DND-41 (cell line): ENCODE measurements at regions not wholly inside any gene's neighbourhood (a gene's known extent, or its start where the extent isn't known, plus 50 kb on each side); places are given as distances from the start of the nearest gene placed in this dataset.

Experiments used
- ATAC-seq: fragments of 200-7000 bp; cut with Tn5 transposase; 3 replicates; pipeline ENCODE4 v1.9.1; 2021; ENCODE audit warnings: low read depth; ENCODE audit not compliant: insufficient read depth
- DNase-seq: peaks from one replicate; pipeline ENCODE4 v3.0.0-alpha.2; 2020
- H2AFZ ChIP-seq: 2 replicates; pipeline ENCODE4 v1.6.0; 2012; ENCODE audit warnings: low read depth, low read length
- H3K27ac ChIP-seq: 2 replicates; pipeline ENCODE4 v1.5.1; 2012; ENCODE audit warnings: low read length, inconsistent platforms
- H3K27me3 ChIP-seq: fragments of 200-600 bp; sonication (generic); 2 replicates; pipeline ENCODE4 v1.6.0; 2012; ENCODE audit warnings: low read length, mild to moderate bottlenecking, inconsistent platforms; ENCODE audit not compliant: insufficient read depth, poor library complexity
- H3K36me3 ChIP-seq: 2 replicates; pipeline ENCODE4 v1.5.1; 2012; ENCODE audit warnings: low read length, inconsistent platforms; ENCODE audit not compliant: insufficient read depth
- H3K4me1 ChIP-seq: 2 replicates; pipeline ENCODE4 v1.5.1; 2012; ENCODE audit warnings: mild to moderate bottlenecking, low read length; ENCODE audit not compliant: insufficient read depth
- H3K4me2 ChIP-seq: 2 replicates; pipeline ENCODE4 v1.6.0; 2012; ENCODE audit warnings: mild to moderate bottlenecking, moderate library complexity, low read length, inconsistent platforms; ENCODE audit not compliant: insufficient read depth
- H3K4me3 ChIP-seq, 2 experiments: fragments of 200-600 bp in 1 of 2; shearing (Covaris generic) in 1 of 2; 2 replicates each; pipeline ENCODE4 v1.5.1; 2012 to 2016; ENCODE audit warnings: inconsistent platforms in 2 of 2, low read length in 2 of 2, mild to moderate bottlenecking in 2 of 2, low read depth in 1 of 2, moderate library complexity in 1 of 2
- H3K79me2 ChIP-seq: 2 replicates; pipeline ENCODE4 v1.6.0; 2012; ENCODE audit warnings: low read length, inconsistent platforms; ENCODE audit not compliant: insufficient read depth
- H3K9ac ChIP-seq: 2 replicates; pipeline ENCODE4 v1.6.0; 2012; ENCODE audit warnings: low read depth, mild to moderate bottlenecking, inconsistent platforms, low read length, moderate library complexity
- H3K9me3 ChIP-seq: 2 replicates; pipeline ENCODE4 v1.5.1; 2012; ENCODE audit warnings: low read length, moderate library complexity, mild to moderate bottlenecking, inconsistent platforms; ENCODE audit not compliant: insufficient read depth, severe bottlenecking
- H4K20me1 ChIP-seq: 2 replicates; pipeline ENCODE4 v1.6.0; 2012; ENCODE audit warnings: low read length; ENCODE audit not compliant: insufficient read depth
- EZH2 ChIP-seq: IDR thresholded peaks from 3 replicates; pipeline ENCODE4 v1.6.1; 2012; ENCODE audit warnings: borderline replicate concordance, low read depth, mild to moderate bottlenecking, moderate library complexity, low read length, inconsistent platforms; ENCODE audit not compliant: severe bottlenecking
- TF ChIP-seq, protein P1 (sequence below): IDR thresholded peaks from 2 replicates; pipeline ENCODE4 v1.5.1; 2012; ENCODE audit warnings: borderline replicate concordance, low read length, moderate library complexity, mild to moderate bottlenecking; ENCODE audit not compliant: poor library complexity, severe bottlenecking; ENCODE audit errors: extremely low read depth

GRCh38 chr21:41671859-41672542, 94.9 kb downstream of the RIPK4 start:
- no peaks in the 10 kb centered on the region for H3K4me1 ChIP-seq
- H3K9ac ChIP-seq: no peak overlapping the region
- TF ChIP-seq, protein P1, sequence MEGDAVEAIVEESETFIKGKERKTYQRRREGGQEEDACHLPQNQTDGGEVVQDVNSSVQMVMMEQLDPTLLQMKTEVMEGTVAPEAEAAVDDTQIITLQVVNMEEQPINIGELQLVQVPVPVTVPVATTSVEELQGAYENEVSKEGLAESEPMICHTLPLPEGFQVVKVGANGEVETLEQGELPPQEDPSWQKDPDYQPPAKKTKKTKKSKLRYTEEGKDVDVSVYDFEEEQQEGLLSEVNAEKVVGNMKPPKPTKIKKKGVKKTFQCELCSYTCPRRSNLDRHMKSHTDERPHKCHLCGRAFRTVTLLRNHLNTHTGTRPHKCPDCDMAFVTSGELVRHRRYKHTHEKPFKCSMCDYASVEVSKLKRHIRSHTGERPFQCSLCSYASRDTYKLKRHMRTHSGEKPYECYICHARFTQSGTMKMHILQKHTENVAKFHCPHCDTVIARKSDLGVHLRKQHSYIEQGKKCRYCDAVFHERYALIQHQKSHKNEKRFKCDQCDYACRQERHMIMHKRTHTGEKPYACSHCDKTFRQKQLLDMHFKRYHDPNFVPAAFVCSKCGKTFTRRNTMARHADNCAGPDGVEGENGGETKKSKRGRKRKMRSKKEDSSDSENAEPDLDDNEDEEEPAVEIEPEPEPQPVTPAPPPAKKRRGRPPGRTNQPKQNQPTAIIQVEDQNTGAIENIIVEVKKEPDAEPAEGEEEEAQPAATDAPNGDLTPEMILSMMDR: no peak
- no peak for TF ChIP-seq EZH2
- H3K36me3 ChIP-seq: no peaks in the 10 kb centered on the region
- no peaks in the 10 kb centered on the region for H3K79me2 ChIP-seq
- H4K20me1 ChIP-seq: no peaks in the 10 kb centered on the region
- H3K27ac ChIP-seq: no peak overlapping the region
- no peak overlapping the region for H2AFZ ChIP-seq
- no peak overlapping the region for H3K4me3 ChIP-seq
- peak; percentile 47 for ATAC-seq
- no peak overlapping the region for H3K4me2 ChIP-seq
- no peak for DNase-seq
- H3K9me3 ChIP-seq: no peaks in the 10 kb centered on the region
- no peaks in the 10 kb centered on the region for H3K27me3 ChIP-seq

- DNase-seq (no peak), ATAC-seq (no peak; the same call in 2 of the 3 replicates)
- no peak for TF ChIP-seq EZH2
- TF ChIP-seq, protein P1: no peak
- no peak overlapping the region for H3K4me2 ChIP-seq
- no peak overlapping the region for H3K4me3 ChIP-seq
- H3K4me1 ChIP-seq: no peaks in the 10 kb centered on the region
- no peaks in the 10 kb centered on the region for H4K20me1 ChIP-seq
- H2AFZ ChIP-seq: no peak overlapping the region
- H3K9ac ChIP-seq: no peak overlapping the region
- H3K27me3 ChIP-seq: no peaks in the 10 kb centered on the region
- no peaks in the 10 kb centered on the region for H3K79me2 ChIP-seq
- H3K27ac ChIP-seq: no peak overlapping the region
- no peaks in the 10 kb centered on the region for H3K9me3 ChIP-seq
- H3K36me3 ChIP-seq: no peaks in the 10 kb centered on the region
Observed at GRCh38 chr21:41671212-41671762, 95.6 kb downstream of the RIPK4 start.

DNA sequence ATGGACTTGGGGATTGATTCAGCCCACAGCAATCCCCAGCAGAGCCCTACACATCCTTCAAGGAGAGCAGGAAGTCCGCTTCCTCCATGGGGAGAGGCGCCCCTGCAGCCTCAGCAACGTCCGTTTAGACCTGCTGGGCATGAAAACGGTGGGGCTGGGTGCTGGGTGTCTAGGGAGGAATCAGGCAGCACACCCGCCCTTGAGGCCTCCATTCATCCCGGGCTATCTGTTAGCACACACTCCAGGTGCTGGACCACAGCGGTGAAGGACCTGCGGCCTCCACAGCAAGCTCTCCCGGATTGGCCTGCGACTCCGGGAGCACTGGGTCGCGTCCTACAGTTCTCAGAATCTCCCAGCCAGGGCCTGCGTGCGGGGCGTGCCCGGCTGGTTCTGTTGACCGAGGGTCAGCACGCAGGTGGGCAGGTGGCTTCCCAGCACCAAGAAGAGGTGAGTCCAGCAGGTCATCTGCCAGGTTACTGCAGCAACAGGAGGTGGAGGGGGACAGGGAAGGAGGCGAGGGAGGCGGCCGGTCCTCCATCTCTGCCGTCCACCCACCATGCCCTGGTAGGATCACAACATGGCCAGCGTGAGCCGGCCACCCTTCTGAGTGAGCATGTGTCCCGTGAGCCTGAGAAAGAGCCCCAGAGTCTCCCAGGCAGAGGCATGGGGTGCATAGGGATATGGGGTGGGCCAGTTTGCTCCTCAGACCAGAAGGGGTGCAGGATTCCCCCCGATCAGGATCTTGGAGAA, 96.6 kb downstream of the RIPK4 start:
- Histone ChIP-seq H3K36me3 (no peaks in the 10 kb centered on the region), H3K79me2 (no peaks in the 10 kb centered on the region), H3K27me3 (no peaks in the 10 kb centered on the region), H3K9me3 (no peaks in the 10 kb centered on the region), H2AFZ (no peak overlapping the region), H3K4me3 (no peak overlapping the region), H3K9ac (no peak overlapping the region), H4K20me1 (no peaks in the 10 kb centered on the region), H3K4me1 (no peaks in the 10 kb centered on the region), H3K4me2 (no peak overlapping the region), H3K27ac (no peak overlapping the region)
- DNase-seq (no peak), ATAC-seq (no peak)
- TF ChIP-seq EZH2: no peak
- TF ChIP-seq, protein P1: no peak
